CD4-positive, alpha-beta T cell treated with Interleukin-17A for 4 hours (primary cell): ENCODE measurements at regions not wholly inside any gene's neighbourhood (a gene's known extent, or its start where the extent isn't known, plus 50 kb on each side); places are given as distances from the start of the nearest gene placed in this dataset.

ENCODE experiments used
- DNase-seq: peaks from one replicate; pipeline ENCODE4 v3.0.0-alpha.2; 2020; ENCODE audit warnings: mixed read lengths

GRCh38 chr2:102078773-102079172, 63.8 kb upstream of the IL1R1 start:
- no peak for DNase-seq

GRCh38 chr2:102080451-102081242, 61.9 kb upstream of the IL1R1 start:
- DNase-seq: no peak

GRCh38 chr2:102081243-102081522, 61.4 kb upstream of the IL1R1 start:
- no peak for DNase-seq

- DNase-seq: no peak
Measured at GRCh38 chr2:102081606-102082005, 60.9 kb upstream of the IL1R1 start.

- peak; percentile 49 for DNase-seq
Measured at GRCh38 chr2:102082571-102083392, 59.8 kb upstream of the IL1R1 start.

- no peak for DNase-seq
Measured at GRCh38 chr2:102083393-102083703, 59.2 kb upstream of the IL1R1 start.

GRCh38 chr2:102084651-102085050, 57.9 kb upstream of the IL1R1 start:
- DNase-seq: no peak

- no peak for DNase-seq
Measured at GRCh38 chr2:102085238-102085637, 57.3 kb upstream of the IL1R1 start.

- no peak for DNase-seq
Measured at GRCh38 chr2:102086150-102086872, 56.2 kb upstream of the IL1R1 start.

- DNase-seq: no peak
Measured at GRCh38 chr2:102091121-102091520, 51.4 kb upstream of the IL1R1 start.

GRCh38 chr2:102091908-102092307, 50.6 kb upstream of the IL1R1 start:
- DNase-seq: no peak

GRCh38 chr2:102092535-102092934, 50.0 kb upstream of the IL1R1 start:
- DNase-seq: no peak
